ENCODE measurements at regions not wholly inside any gene's neighbourhood (a gene's known extent, or its start where the extent isn't known, plus 50 kb on each side); places are given as distances from the start of the nearest gene placed in this dataset.

DNA sequence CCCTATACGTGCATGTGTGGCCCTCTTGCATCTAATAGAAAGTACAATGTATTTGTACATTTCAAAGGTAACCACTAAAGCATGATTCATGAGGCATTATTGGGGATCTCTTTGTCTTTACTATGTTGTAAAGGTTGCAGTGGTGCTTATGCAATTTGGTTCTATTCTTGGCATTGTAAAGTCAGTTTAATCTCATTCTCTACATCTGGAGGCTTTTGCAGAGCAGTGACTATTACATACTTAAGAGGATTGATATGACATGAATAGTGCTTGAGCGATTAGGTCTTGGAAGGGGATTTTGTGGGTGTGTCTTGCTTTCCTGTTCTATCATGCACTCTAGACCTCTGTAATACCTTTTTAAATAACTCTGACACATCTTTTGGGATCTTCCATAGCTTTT lies 610.0 kb downstream of the EFNB2 start:
- no peak for DNase-seq (ENCODE audit: low spot score)

- DNase-seq (ENCODE audit: low spot score): no peak
Measured at GRCh38 chr13:105921711-105922110, 613.8 kb downstream of the EFNB2 start.

- DNase-seq (ENCODE audit: low spot score): no peak
Measured at GRCh38 chr13:105920370-105920769, 615.1 kb downstream of the EFNB2 start.

DNA sequence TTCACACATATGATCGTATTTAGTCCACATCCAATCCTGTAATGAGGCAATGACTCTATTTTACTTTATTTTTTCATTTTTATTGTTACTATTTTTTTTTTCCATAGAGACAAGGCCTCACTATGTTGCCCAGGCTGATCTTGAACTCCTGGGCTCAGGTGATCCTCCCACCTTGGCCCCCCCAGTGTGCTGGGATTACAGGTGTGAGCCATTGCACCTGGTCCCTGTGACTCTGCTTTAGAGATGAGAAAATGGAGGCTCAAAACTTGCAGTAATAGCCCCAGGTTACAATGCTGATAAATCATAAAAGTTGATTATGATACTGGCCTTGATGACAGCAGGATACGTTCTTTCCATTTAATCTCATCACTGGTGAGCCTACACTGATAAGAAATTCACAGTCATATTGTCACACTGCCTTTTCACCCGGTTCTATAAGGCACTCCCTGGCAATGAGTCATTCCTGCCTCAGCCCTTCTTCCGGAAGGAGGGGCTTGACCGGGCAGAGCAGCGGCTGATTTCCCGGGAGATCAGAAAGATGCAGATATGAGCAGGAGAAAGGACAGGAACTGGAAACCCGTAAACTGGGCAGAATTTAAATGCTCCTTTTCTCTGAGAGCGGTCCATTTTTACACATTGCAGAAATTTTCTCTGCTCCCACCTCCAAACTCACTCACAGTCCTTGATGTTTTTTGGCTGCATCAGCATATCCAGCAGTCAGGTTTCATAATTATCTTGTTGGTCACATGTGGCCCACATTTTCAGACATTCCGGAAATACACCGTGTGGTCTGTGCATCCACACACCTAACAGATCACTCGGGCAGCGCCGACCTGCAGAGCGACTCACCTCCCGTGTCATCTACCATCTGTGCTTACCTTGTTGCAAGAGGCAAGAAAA lies 616.4 kb downstream of the EFNB2 start:
- DNase-seq (ENCODE audit: low spot score): no peak

DNA sequence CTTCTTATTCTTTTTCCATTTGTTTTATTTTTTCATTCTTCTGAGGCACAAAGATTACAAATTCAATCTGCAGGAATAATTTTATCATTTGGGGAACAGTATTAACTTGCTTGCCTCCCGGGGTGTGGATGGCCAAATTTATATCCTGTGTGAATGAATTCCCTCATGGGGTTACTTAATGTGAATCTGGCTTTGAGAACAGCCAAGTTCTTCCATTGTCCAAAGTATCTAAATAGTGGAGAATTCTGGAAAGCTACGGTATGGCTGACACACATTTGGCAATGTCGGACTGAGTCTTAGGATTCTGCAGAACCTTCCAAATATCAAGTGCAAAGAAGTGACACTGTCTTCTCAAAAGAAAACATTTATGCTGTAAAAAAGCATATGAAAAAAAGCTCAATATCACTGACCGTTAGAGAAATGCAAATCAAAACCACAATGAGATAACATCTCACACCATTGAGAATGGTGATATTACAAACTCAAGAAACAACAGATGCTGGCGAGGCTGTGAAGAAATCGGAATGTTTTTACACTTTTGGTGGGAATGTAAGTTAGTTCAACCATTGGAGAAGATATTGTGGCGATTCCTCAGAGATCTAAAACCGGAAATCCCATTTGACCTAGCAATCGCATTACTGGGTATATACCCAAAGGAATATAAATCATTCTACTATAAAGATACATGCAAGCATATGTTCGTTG lies 620.2 kb downstream of the EFNB2 start:
- DNase-seq (ENCODE audit: low spot score): no peak

GRCh38 chr13:105914291-105915036 lies 621.0 kb downstream of the EFNB2 start:
- no peak for DNase-seq (ENCODE audit: low spot score)

DNA sequence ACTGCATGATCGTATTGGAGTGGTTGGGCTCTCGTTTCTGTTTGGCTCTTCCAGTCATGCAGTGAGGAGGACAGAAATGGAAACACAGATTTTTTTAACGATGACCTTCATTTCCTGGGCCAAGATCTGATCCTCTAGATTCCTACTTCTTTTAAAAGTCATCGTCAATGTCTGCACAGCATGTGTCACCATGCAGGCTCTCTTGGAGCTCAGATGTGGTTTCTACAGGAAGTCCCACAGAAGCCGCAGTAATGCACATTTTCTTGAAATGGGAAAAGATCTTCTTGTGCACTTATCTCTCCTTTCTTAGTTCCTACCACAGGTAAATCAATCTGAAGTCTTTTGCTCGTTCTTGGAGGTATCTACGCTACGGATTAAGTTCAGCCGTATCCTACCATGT lies 626.9 kb downstream of the EFNB2 start:
- no peak for DNase-seq (ENCODE audit: low spot score)

- DNase-seq (ENCODE audit: low spot score): no peak
Measured at GRCh38 chr13:105907319-105908019, 628.0 kb downstream of the EFNB2 start.

DNA sequence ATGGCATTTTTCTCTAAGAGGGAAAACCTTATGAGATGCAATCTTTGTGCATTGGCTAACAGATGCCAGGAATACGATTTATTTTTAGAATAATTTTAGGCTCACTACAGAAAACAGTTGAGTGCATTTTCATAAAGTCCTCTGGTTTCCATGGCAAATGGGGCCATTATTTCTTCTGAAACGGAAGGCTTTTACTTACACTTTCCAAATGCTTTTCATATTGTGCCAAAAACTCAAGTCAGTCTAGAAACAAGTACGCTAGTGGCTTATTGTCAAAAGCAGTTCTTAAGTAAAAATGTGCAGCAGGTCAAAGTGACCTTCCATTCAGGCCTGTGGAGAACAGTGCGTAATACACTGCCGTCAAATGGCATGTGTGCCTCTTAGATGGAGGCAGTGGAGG lies 628.7 kb downstream of the EFNB2 start:
- no peak for DNase-seq (ENCODE audit: low spot score)

DNA sequence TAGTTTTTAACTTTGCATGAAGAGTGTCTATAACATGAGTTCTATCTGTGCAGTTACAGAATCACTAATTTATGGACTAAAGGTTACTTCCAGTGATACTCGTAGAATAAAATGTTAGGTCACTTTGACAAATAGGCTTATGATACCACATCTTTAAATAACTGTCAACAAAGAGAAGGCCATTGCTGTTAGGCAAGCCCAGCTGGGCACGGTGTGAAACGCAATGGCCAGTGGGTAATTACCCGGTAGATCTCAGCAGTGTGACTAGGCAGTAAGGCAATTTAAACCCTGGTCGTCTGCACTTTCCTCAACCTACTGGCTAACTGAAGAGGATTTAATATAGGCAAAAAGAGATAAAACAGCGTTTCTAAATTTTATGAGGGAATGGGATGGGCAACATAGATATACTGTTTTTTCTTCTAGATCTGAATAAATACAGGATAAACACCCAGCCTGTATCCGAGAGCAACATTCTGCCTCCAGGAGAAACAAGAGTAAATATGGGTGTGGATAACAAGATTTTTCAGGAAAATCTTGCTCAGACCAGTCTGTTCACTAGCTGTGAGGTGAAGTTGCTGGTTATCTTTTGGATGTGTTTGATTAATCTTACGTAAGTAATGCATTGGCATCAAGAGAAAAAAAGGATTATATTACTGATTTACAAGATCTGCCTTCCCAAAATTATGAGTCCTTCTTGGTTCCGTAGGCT lies 631.3 kb downstream of the EFNB2 start:
- no peak for DNase-seq (ENCODE audit: low spot score)

GRCh38 chr13:105902396-105902795 lies 633.1 kb downstream of the EFNB2 start:
- DNase-seq (ENCODE audit: low spot score): no peak

- DNase-seq (ENCODE audit: low spot score): no peak
Measured at GRCh38 chr13:105897575-105897974, 637.9 kb downstream of the EFNB2 start.

GRCh38 chr13:105894697-105895096 lies 640.8 kb downstream of the EFNB2 start:
- no peak for DNase-seq (ENCODE audit: low spot score)

DNA sequence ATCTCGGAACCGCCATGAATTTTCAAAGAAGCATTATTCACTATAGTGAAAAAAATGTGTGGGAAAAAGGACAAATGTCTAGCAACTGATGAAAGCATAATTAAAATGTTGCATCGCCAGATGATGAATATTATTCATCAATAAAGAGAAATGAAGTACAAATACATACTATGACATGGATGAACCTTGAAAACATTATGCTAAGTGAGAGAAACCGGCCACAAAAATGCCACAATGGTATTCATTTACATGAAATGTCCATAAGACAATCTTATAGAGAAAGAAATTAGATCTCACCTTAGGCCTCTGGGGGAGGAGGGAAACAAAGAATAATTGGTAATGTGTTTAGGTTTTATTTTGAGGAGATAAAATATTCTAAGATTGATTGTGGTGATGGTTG lies 645.0 kb downstream of the EFNB2 start:
- no peak for DNase-seq (ENCODE audit: low spot score)

DNA sequence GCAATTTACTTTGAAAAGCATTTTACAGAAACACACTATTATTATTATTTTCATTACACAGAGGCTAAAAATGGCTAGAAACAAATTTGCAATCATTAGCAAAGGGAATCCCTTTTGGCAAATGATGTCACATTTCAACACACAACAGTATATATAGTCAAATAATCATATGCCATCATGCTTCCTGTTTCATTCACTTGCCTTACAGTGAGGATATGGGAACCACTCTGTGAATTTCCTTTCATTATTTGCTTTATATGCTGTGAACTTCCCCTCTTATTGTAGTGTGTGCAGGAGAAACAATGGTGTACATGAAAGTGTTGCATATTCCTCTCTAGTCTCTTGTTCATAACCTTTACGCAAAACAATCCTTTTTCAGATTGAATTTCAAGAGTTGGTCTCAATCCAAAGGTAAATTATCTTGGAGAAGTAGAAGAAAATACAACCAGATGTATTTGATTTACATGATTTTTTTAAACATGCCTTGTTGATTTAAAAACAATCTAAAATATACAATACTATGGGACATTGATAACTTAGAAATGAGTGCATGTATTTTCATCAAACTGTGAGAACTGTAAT lies 657.3 kb downstream of the EFNB2 start:
- no peak for DNase-seq (ENCODE audit: low spot score)

- DNase-seq (ENCODE audit: low spot score): no peak
Measured at GRCh38 chr13:105874814-105875213, 660.6 kb downstream of the EFNB2 start.

- DNase-seq (ENCODE audit: low spot score): no peak
Measured at GRCh38 chr13:105871768-105872167, 663.7 kb downstream of the EFNB2 start.

DNA sequence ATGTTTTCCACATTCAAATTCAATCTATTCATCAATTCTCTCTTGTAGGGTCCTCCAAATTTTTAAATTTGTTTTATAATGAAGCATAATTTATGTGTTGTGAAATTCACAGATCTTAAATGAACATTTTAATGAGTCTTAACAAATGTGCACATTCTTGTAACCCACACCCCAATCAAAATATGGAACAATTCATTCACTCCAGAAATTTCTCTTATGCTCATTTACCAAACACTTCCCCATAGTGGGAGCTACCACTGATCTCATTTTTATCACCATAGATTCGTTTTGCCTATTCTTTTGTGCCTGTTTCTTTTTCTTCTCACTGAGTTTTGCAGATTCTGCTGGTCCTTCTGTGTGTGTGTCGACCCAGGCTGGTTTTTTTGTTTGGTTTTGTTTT lies 664.1 kb downstream of the EFNB2 start:
- no peak for DNase-seq (ENCODE audit: low spot score)

DNA sequence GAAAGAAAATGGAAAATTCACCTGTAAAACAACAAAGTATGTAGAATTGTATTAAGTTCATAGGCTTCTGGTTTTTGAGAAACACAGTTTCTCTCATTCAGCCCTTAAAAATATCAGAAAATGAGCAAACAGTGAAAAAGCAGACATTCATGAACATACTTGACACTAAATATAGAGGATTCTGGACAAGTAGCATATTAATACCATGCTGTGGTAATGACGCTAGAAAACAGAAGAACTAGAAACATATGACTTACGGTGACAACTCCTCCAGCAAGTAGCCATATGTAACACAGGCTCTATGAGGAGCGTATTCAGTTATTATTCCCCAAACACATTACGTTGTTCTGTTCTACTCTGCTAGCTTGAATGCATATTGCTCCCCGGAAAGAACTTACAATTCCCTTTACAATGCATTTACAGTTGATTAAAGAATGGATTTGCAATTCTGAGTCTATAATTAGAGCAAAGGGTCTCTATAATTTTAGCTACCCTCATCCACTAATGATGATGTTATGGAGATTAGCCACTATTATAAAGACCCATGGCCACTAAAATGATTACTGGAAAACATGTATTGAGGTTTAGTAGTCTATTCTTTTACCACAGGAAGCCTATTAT lies 672.1 kb downstream of the EFNB2 start:
- no peak for DNase-seq (ENCODE audit: low spot score)

- no peak for DNase-seq (ENCODE audit: low spot score)
Measured at GRCh38 chr13:105848494-105848893, 687.0 kb downstream of the EFNB2 start.

Measured in hematopoietic multipotent progenitor cell treated with erythropoietin and hydrocortisone succinate and interleukin-3 and kit ligand, for 17 days (in vitro differentiated cells).